ENCODE measurements at regions not wholly inside any gene's neighbourhood (a gene's known extent, or its start where the extent isn't known, plus 50 kb on each side); places are given as distances from the start of the nearest gene placed in this dataset.

- TF ChIP-seq CTCF (IDR thresholded peaks at IDR 0.05; ENCODE audit: low read depth, low read length, missing control alignments) = no peak
- in situ Hi-C loops (cut with HindIII; ENCODE audit: low sequenced_read_pairs) = no loop called here
- no peak for DNase-seq (ENCODE audit: low read depth)
- no peak overlapping the region for H3K4me3 ChIP-seq (ENCODE audit: low read depth, low read length)
These were observed 375.1 kb downstream of the CHSY3 start for GRCh38 chr5:130279386-130279785.

- in situ Hi-C loops (cut with HindIII; ENCODE audit: low sequenced_read_pairs) = no loop called here
- H3K4me3 ChIP-seq (ENCODE audit: low read depth, low read length) = no peak overlapping the region
- TF ChIP-seq CTCF (IDR thresholded peaks at IDR 0.05; ENCODE audit: low read depth, low read length, missing control alignments) = no peak
- DNase-seq (ENCODE audit: low read depth) = no peak
These were observed 373.9 kb downstream of the CHSY3 start for GRCh38 chr5:130278136-130278535.

GRCh38 chr5:130277522-130277921, 373.3 kb downstream of the CHSY3 start:
- H3K4me3 ChIP-seq (ENCODE audit: low read depth, low read length) = no peak overlapping the region
- in situ Hi-C loops (cut with HindIII; ENCODE audit: low sequenced_read_pairs) = no loop called here
- no peak for DNase-seq (ENCODE audit: low read depth)
- TF ChIP-seq CTCF (IDR thresholded peaks at IDR 0.05; ENCODE audit: low read depth, low read length, missing control alignments) = no peak

- no peak for DNase-seq (ENCODE audit: low read depth)
- TF ChIP-seq CTCF (IDR thresholded peaks at IDR 0.05; ENCODE audit: low read depth, low read length, missing control alignments) = no peak
- H3K4me3 ChIP-seq (ENCODE audit: low read depth, low read length) = no peak overlapping the region
- in situ Hi-C loops (cut with HindIII; ENCODE audit: low sequenced_read_pairs) = no loop called here
These were observed 372.7 kb downstream of the CHSY3 start for GRCh38 chr5:130277002-130277401.

- in situ Hi-C loops (cut with HindIII; ENCODE audit: low sequenced_read_pairs) = no loop called here
- H3K4me3 ChIP-seq (ENCODE audit: low read depth, low read length) = no peak overlapping the region
- no peak for TF ChIP-seq CTCF (IDR thresholded peaks at IDR 0.05; ENCODE audit: low read depth, low read length, missing control alignments)
- DNase-seq (ENCODE audit: low read depth) = no peak
These were observed 368.6 kb downstream of the CHSY3 start for GRCh38 chr5:130272837-130273236.

- DNase-seq (ENCODE audit: low read depth) = no peak
- TF ChIP-seq CTCF (IDR thresholded peaks at IDR 0.05; ENCODE audit: low read depth, low read length, missing control alignments) = no peak
- no peak overlapping the region for H3K4me3 ChIP-seq (ENCODE audit: low read depth, low read length)
- in situ Hi-C loops (cut with HindIII; ENCODE audit: low sequenced_read_pairs) = no loop called here
These were observed 366.5 kb downstream of the CHSY3 start for GRCh38 chr5:130270786-130271185.

GRCh38 chr5:130268489-130268888, 364.2 kb downstream of the CHSY3 start:
- DNase-seq (ENCODE audit: low read depth) = no peak
- no peak overlapping the region for H3K4me3 ChIP-seq (ENCODE audit: low read depth, low read length)
- in situ Hi-C loops (cut with HindIII; ENCODE audit: low sequenced_read_pairs) = no loop called here
- no peak for TF ChIP-seq CTCF (IDR thresholded peaks at IDR 0.05; ENCODE audit: low read depth, low read length, missing control alignments)
